OCI-LY1 (cell line): ENCODE measurements at regions not wholly inside any gene's neighbourhood (a gene's known extent, or its start where the extent isn't known, plus 50 kb on each side); places are given as distances from the start of the nearest gene placed in this dataset.

Experiments
- H2AFZ ChIP-seq: fragments of 200-600 bp; sonication (generic), shearing (Covaris generic); 2 replicates; pipeline ENCODE4 v1.6.0; 2014; ENCODE audit warnings: antibody characterized with exemption, mild to moderate bottlenecking, low read length
- H3F3A ChIP-seq: fragments of 200-600 bp; sonication (generic), shearing (Covaris generic); 2 replicates; pipeline ENCODE4 v1.6.0; 2014; ENCODE audit warnings: mild to moderate bottlenecking, antibody characterized with exemption, low read length, moderate library complexity; ENCODE audit not compliant: insufficient read depth
- H3K27ac ChIP-seq: fragments of 200-600 bp; sonication (generic); 2 replicates; pipeline ENCODE4 v1.5.1; 2014; ENCODE audit warnings: low read length, mixed run types, mild to moderate bottlenecking, low read depth; ENCODE audit not compliant: poor library complexity, severe bottlenecking
- H3K27me3 ChIP-seq: fragments of 200-600 bp; sonication (generic); 2 replicates; pipeline ENCODE4 v1.6.0; 2014; ENCODE audit warnings: antibody characterized with exemption, mild to moderate bottlenecking, low read length, moderate library complexity; ENCODE audit not compliant: insufficient read depth
- H3K36me3 ChIP-seq: fragments of 200-600 bp; sonication (generic); 2 replicates; pipeline ENCODE4 v1.6.1; 2014; ENCODE audit warnings: mild to moderate bottlenecking, antibody characterized with exemption, low read length, moderate library complexity, mixed read lengths; ENCODE audit not compliant: insufficient read depth
- H3K4me1 ChIP-seq: fragments of 200-600 bp; sonication (generic); 2 replicates; pipeline ENCODE4 v1.5.1; 2014; ENCODE audit warnings: mild to moderate bottlenecking, low read length, moderate library complexity; ENCODE audit not compliant: insufficient read depth, severe bottlenecking
- H3K4me2 ChIP-seq: fragments of 200-600 bp; sonication (generic), shearing (Covaris generic); 2 replicates; pipeline ENCODE4 v1.6.1; 2014; ENCODE audit warnings: low read length
- H3K4me3 ChIP-seq: fragments of 200-600 bp; sonication (generic); 2 replicates; pipeline ENCODE4 v1.5.1; 2014; ENCODE audit warnings: low read length, low read depth, mild to moderate bottlenecking, mixed read lengths; ENCODE audit not compliant: poor library complexity, severe bottlenecking
- H3K79me2 ChIP-seq: fragments of 200-600 bp; shearing (Covaris generic); 2 replicates; pipeline ENCODE4 v1.6.1; 2016; ENCODE audit warnings: mixed run types, low read length, mixed read lengths; ENCODE audit not compliant: insufficient read depth
- H3K9ac ChIP-seq: fragments of 200-600 bp; sonication (generic), shearing (Covaris generic); 2 replicates; pipeline ENCODE4 v1.6.1; 2014; ENCODE audit warnings: mild to moderate bottlenecking, low read length, mixed read lengths
- H3K9me2 ChIP-seq: fragments of 200-600 bp; sonication (generic), shearing (Covaris generic); 2 replicates; pipeline ENCODE4 v1.6.1; 2014; ENCODE audit warnings: low read depth, mild to moderate bottlenecking, low read length, mixed read lengths
- H3K9me3 ChIP-seq: fragments of 200-600 bp; shearing (Covaris generic); 2 replicates; pipeline ENCODE4 v1.6.1; 2014; ENCODE audit warnings: low read length, mixed read lengths
- H4K20me1 ChIP-seq: fragments of 200-600 bp; sonication (generic), shearing (Covaris generic); 2 replicates; pipeline ENCODE4 v1.6.0; 2016; ENCODE audit warnings: mild to moderate bottlenecking, low read length; ENCODE audit not compliant: insufficient read depth
- EZH2 ChIP-seq: fragments of 200-600 bp; sonication (generic), shearing (Covaris generic); IDR thresholded peaks from 2 replicates; pipeline ENCODE4 v1.8.0; 2017; ENCODE audit warnings: borderline replicate concordance, mixed run types, mild to moderate bottlenecking, antibody characterized with exemption, low read length, moderate library complexity, mixed read lengths
- TF ChIP-seq, protein P1 (sequence below): fragments of 200-600 bp; sonication (generic), shearing (Covaris generic); IDR thresholded peaks from 2 replicates; pipeline ENCODE4 v1.5.1; 2017; ENCODE audit warnings: mild to moderate bottlenecking, antibody characterized with exemption, low read length, moderate library complexity, mixed read lengths

DNA sequence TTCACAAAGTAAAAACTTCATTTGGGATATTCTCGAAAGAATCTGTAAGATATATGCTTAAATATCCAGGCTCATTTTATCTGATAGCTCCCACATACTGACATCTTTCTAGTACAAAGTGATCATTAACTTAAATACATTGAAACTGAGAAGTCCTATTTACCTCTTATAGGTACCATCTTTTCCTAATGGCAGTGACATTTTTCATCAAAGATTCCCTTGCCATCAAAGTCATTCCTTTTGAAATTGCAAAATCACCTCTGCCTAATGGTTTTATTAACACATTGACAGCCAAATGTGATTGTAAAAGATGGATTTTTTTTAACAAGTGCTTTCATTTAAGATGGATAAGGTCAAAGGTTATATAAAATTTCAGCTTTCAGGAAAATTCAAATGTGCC, 346.6 kb downstream of the MFSD1 start:
- H3K9ac ChIP-seq: no peak overlapping the region
- no peak for TF ChIP-seq EZH2
- TF ChIP-seq, protein P1, sequence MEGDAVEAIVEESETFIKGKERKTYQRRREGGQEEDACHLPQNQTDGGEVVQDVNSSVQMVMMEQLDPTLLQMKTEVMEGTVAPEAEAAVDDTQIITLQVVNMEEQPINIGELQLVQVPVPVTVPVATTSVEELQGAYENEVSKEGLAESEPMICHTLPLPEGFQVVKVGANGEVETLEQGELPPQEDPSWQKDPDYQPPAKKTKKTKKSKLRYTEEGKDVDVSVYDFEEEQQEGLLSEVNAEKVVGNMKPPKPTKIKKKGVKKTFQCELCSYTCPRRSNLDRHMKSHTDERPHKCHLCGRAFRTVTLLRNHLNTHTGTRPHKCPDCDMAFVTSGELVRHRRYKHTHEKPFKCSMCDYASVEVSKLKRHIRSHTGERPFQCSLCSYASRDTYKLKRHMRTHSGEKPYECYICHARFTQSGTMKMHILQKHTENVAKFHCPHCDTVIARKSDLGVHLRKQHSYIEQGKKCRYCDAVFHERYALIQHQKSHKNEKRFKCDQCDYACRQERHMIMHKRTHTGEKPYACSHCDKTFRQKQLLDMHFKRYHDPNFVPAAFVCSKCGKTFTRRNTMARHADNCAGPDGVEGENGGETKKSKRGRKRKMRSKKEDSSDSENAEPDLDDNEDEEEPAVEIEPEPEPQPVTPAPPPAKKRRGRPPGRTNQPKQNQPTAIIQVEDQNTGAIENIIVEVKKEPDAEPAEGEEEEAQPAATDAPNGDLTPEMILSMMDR: no peak
- no peak overlapping the region for H2AFZ ChIP-seq
- no peaks in the 10 kb centered on the region for H4K20me1 ChIP-seq
- H3K36me3 ChIP-seq: no peaks in the 10 kb centered on the region
- H3K4me1 ChIP-seq: no peaks in the 10 kb centered on the region
- no peaks in the 10 kb centered on the region for H3K79me2 ChIP-seq
- no peaks in the 10 kb centered on the region for H3K9me2 ChIP-seq
- H3K9me3 ChIP-seq: no peaks in the 10 kb centered on the region
- H3K4me3 ChIP-seq: no peak overlapping the region
- no peak overlapping the region for H3K4me2 ChIP-seq
- no peaks in the 10 kb centered on the region for H3F3A ChIP-seq
- no peak overlapping the region for H3K27ac ChIP-seq
- H3K27me3 ChIP-seq: no peaks in the 10 kb centered on the region

DNA sequence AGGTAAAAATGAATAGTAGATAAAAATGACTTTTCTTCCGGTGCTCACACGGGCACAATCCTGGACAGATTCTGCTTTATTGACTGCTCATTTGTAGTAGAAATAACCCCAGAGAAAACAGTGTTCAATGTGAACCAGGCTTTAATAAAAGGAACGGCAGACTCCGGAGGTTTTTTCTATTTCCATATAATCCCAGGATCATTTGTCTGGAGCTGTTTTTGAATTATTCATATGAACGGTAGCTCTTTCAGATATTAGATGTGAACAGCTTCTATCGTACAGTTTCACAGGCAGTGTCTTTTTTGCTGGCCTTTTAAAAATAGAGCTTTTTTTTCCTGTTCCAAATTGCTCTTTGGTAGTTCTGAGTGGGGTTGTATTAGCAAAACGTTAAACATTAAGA, 347.3 kb downstream of the MFSD1 start:
- Histone ChIP-seq H3K27ac (no peak overlapping the region), H4K20me1 (no peaks in the 10 kb centered on the region), H3K9me3 (no peaks in the 10 kb centered on the region), H3K79me2 (no peaks in the 10 kb centered on the region), H3K4me1 (no peaks in the 10 kb centered on the region), H3K4me2 (no peak overlapping the region), H3F3A (no peaks in the 10 kb centered on the region), H3K36me3 (no peaks in the 10 kb centered on the region), H3K9me2 (no peaks in the 10 kb centered on the region), H3K27me3 (no peaks in the 10 kb centered on the region), H3K4me3 (no peak overlapping the region), H2AFZ (no peak overlapping the region), H3K9ac (no peak overlapping the region)
- TF ChIP-seq, protein P1: no peak
- no peak for TF ChIP-seq EZH2

DNA sequence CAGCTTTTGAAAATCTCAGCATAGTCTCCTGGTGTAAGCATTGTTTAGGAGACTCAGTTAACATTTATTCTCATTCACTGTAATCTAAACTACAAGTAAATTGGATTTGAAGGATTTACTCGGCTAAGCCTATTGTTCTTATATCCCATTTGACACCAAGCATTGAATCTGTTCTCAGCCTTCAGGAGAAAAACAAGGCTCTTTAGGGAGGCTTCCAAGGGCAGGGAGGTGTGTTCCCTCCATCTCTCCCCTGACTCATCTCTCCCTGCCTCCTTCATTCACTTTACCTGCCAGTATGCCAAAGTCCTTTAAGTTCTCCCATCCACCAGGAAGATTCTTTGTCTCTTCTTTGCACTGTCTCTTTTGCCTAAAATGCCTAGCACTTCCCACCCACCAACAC, 347.8 kb downstream of the MFSD1 start:
- no peak overlapping the region for H3K9ac ChIP-seq
- no peaks in the 10 kb centered on the region for H3F3A ChIP-seq
- H3K36me3 ChIP-seq: no peaks in the 10 kb centered on the region
- no peaks in the 10 kb centered on the region for H3K79me2 ChIP-seq
- no peak overlapping the region for H3K4me3 ChIP-seq
- H4K20me1 ChIP-seq: no peaks in the 10 kb centered on the region
- H3K27me3 ChIP-seq: no peaks in the 10 kb centered on the region
- H3K9me2 ChIP-seq: no peaks in the 10 kb centered on the region
- no peaks in the 10 kb centered on the region for H3K9me3 ChIP-seq
- no peak overlapping the region for H3K27ac ChIP-seq
- no peak overlapping the region for H3K4me2 ChIP-seq
- H3K4me1 ChIP-seq: no peaks in the 10 kb centered on the region
- no peak overlapping the region for H2AFZ ChIP-seq
- no peak for TF ChIP-seq EZH2
- TF ChIP-seq, protein P1: no peak
